PC-3 (cell line): ENCODE measurements at regions not wholly inside any gene's neighbourhood (a gene's known extent, or its start where the extent isn't known, plus 50 kb on each side); places are given as distances from the start of the nearest gene placed in this dataset.

ENCODE experiments used
- EZH2phosphoT487 ChIP-seq: fragments of 300-600 bp; sonication (generic); IDR thresholded peaks from 2 replicates; pipeline ENCODE4 v1.6.1; 2018; ENCODE audit warnings: mild to moderate bottlenecking, antibody characterized with exemption, low read length, borderline replicate concordance
- TF ChIP-seq, protein P1 (sequence below): fragments of 300-600 bp; sonication (generic); conservative IDR thresholded peaks from 2 replicates; pipeline ENCODE4 v1.5.1; 2017; ENCODE audit warnings: antibody characterized with exemption, low read depth, mild to moderate bottlenecking, low read length

DNA sequence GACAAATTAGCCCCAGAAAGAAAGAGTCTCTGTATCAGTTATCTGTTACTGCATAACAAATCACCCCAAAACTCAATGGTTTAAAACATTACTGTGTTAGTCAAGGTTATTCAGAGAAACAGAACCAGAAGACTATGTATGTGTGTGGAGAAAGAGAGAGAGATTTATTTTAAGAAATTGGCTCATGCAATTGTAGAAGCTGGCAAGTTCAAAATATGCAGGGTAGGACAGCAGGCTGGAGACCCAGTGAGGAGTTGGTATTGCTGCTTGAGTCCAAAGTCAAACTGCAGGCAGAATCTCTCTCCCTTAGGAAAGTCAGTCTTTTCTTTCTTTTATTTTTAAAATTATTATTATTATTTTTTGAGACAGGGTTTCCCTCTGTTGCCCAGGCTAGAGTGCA, 50.2 kb upstream of the TNR start:
- TF ChIP-seq, protein P1, sequence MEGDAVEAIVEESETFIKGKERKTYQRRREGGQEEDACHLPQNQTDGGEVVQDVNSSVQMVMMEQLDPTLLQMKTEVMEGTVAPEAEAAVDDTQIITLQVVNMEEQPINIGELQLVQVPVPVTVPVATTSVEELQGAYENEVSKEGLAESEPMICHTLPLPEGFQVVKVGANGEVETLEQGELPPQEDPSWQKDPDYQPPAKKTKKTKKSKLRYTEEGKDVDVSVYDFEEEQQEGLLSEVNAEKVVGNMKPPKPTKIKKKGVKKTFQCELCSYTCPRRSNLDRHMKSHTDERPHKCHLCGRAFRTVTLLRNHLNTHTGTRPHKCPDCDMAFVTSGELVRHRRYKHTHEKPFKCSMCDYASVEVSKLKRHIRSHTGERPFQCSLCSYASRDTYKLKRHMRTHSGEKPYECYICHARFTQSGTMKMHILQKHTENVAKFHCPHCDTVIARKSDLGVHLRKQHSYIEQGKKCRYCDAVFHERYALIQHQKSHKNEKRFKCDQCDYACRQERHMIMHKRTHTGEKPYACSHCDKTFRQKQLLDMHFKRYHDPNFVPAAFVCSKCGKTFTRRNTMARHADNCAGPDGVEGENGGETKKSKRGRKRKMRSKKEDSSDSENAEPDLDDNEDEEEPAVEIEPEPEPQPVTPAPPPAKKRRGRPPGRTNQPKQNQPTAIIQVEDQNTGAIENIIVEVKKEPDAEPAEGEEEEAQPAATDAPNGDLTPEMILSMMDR: no peak
- no peak for TF ChIP-seq EZH2phosphoT487
